Anterior cingulate cortex (tissue), 58 donors: ENCODE measurements at regions not wholly inside any gene's neighbourhood (a gene's known extent, or its start where the extent isn't known, plus 50 kb on each side); places are given as distances from the start of the nearest gene placed in this dataset.

ENCODE experiments used
- DNase-seq, 58 donors: peaks; one replicate each; lab custom pipeline; 2025; lab: John Stamatoyannopoulos, UW

- no peak for DNase-seq
These were observed 289.1 kb downstream of the ZNF516 start for GRCh38 chr18:76205906-76206305.

GRCh38 chr18:76203552-76203951 lies 291.5 kb downstream of the ZNF516 start:
- DNase-seq, result no peak

- DNase-seq, result no peak
These were observed 292.7 kb downstream of the ZNF516 start for GRCh38 chr18:76202322-76202721.

- no peak for DNase-seq
These were observed 299.4 kb downstream of the ZNF516 start for GRCh38 chr18:76195601-76196000.

GRCh38 chr18:76188097-76188496 lies 306.9 kb downstream of the ZNF516 start:
- DNase-seq, result no peak

GRCh38 chr18:76179257-76179656 lies 315.8 kb downstream of the ZNF516 start:
- DNase-seq, result no peak

- DNase-seq, result no peak
These were observed 317.9 kb downstream of the ZNF516 start for GRCh38 chr18:76177160-76177559.

- no peak for DNase-seq
These were observed 320.6 kb downstream of the ZNF516 start for GRCh38 chr18:76174451-76174850.

GRCh38 chr18:76169733-76170132 lies 325.3 kb downstream of the ZNF516 start:
- DNase-seq, result no peak

GRCh38 chr18:76167845-76168621 lies 327.0 kb downstream of the ZNF516 start:
- DNase-seq, result no peak

- no peak for DNase-seq
These were observed 327.6 kb downstream of the ZNF516 start for GRCh38 chr18:76167410-76167809.

GRCh38 chr18:76162886-76163285 lies 332.2 kb downstream of the ZNF516 start:
- DNase-seq, result no peak

GRCh38 chr18:76161983-76162382 lies 333.1 kb downstream of the ZNF516 start:
- no peak for DNase-seq

GRCh38 chr18:76153691-76154090 lies 341.4 kb downstream of the ZNF516 start:
- no peak for DNase-seq

GRCh38 chr18:76149734-76150133 lies 345.3 kb downstream of the ZNF516 start:
- no peak for DNase-seq

GRCh38 chr18:76149284-76149683 lies 345.8 kb downstream of the ZNF516 start:
- DNase-seq, result no peak

- no peak for DNase-seq
These were observed 349.3 kb downstream of the ZNF516 start for GRCh38 chr18:76145521-76146376.

GRCh38 chr18:76144844-76145243 lies 350.2 kb downstream of the ZNF516 start:
- DNase-seq, result no peak

GRCh38 chr18:76142611-76143010 lies 352.4 kb downstream of the ZNF516 start:
- no peak for DNase-seq

GRCh38 chr18:76139844-76140243 lies 355.2 kb downstream of the ZNF516 start:
- DNase-seq, result no peak

GRCh38 chr18:76137216-76137615 lies 357.8 kb downstream of the ZNF516 start:
- no peak for DNase-seq

- no peak for DNase-seq
These were observed 358.3 kb downstream of the ZNF516 start for GRCh38 chr18:76136701-76137100.
